Posterior cingulate gyrus (tissue), 11 donors: ENCODE measurements at regions not wholly inside any gene's neighbourhood (a gene's known extent, or its start where the extent isn't known, plus 50 kb on each side); places are given as distances from the start of the nearest gene placed in this dataset.
"Not testable (repeated sequence)": the region's sequence is repeated elsewhere in the genome, so short reads cannot be mapped to it uniquely, and the experiment has no call there.

ENCODE experiments used
- DNase-seq, 10 donors: peaks; one replicate each; pipeline versions ENCODE4 v3.0.0 to v3.0.0-alpha.2; 2020 to 2021; ENCODE audit warnings: mixed read lengths in 3 of 10
- intact Hi-C: fragments of 100-400 bp; cut with DNase I; formaldehyde crosslinking; loops from one replicate; pipeline ENCODE4 v1.15.1; 2023

DNA sequence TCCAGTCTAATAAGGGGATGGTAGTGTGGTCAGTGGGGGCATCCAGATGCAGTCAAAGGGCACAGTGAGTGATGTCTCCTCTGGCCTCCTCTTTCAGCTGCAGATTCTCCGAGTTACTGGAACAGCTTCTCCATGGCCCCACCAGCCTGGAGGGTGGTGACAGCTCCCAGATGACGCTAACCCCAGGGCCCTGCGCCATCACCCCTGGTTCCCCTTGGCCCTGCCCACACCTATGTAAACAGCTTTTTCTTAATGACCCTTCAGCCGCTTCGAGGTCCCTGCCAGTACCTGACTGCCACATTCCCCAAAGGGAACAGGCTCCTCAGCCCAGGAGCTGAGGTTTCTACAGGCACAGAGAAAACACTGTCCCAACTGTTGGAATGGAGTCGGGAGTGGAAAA is 235.0 kb downstream of the POTED start:
- intact Hi-C loops, result not testable (repeated sequence)
- DNase-seq, result peak in 1 of 10 donors; percentile 71

- intact Hi-C loops, DNase-seq: not testable (repeated sequence)
Observed at GRCh38 chr21:13843081-13843480, 233.5 kb downstream of the POTED start.

- intact Hi-C loops, result not testable (repeated sequence)
- peak in 2 of 10 donors; percentile 70 to 83 for DNase-seq
Observed at GRCh38 chr21:13827666-13828065, 218.1 kb downstream of the POTED start.

GRCh38 chr21:13827201-13827600 is 217.6 kb downstream of the POTED start:
- DNase-seq, result peak in 1 of 10 donors; percentile 83
- intact Hi-C loops, result no loop called here

DNA sequence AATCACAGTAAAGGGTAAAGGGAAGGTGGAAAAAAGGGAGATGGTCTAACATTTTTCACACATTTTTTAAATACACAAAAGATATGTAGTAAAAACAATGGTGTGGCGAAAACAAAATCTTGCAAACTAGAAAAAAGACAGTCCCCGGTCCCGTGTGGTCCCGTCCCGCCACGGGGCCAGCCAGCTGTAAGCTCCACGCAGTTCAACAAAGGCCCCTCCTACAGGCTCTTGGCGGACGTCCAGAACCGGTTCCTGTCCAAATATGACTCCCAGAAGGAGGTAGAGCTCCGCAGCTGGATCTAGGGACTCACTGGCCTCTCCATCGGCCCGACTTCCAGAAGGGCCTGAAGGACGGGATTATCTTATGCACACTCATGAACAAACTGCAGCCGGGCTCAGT is 216.9 kb downstream of the POTED start:
- intact Hi-C loops, result not testable (repeated sequence)
- peak in 1 of 10 donors; percentile 79 for DNase-seq

DNA sequence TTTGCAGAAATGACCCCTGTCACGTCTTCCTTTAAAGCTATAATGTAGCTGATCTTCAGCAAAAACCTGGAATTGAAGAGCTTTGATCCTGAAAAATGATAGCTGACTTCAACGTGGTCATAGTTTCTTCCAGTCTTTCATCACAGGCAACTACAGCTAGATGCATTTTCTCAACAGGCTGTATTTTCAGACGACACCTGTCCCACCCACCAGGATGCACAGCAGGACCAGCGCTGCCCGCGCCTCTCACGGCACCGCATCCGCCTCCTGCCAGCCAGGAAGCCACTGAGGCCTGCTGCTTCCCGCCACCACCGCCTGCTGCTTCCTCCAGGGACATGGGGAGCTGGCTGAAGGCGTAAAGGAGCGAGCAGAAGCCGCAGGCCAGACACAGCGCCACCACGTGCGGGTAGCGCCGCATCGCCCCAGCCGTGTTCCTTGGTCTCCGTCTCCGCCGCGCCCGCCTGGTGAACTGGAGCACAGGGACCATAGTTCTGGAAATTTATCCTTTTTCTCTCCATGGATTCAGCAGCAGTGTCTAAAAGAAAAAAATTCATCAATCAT is 215.7 kb downstream of the POTED start:
- intact Hi-C loops, result not testable (repeated sequence)

DNA sequence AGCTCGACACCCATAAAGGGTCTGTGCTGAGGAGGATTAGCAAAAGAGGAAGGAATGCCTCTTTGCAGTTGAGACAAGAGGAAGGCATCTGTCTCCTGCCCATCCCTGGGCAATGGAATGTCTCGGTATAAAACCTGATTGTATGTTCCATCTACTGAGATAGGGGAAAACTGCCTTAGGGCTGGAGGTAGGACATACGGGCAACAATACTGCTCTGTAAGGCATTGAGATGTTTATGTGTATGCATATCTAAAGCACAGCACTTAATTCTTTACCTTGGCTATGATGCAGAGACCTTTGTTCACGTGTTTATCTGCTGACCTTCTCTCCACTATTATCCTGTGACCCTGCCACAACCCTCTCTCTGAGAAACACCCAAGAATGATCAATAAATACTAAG is 210.7 kb downstream of the POTED start:
- not testable (repeated sequence) for DNase-seq

More for the DNA sequence above, 215.7 kb downstream of the POTED start:
- DNase-seq, result not testable (repeated sequence)

GRCh38 chr21:13812191-13812590 is 202.6 kb downstream of the POTED start:
- intact Hi-C loops, DNase-seq: not testable (repeated sequence)

More for the DNA sequence above, 210.7 kb downstream of the POTED start:
- intact Hi-C loops, result not testable (repeated sequence)

DNA sequence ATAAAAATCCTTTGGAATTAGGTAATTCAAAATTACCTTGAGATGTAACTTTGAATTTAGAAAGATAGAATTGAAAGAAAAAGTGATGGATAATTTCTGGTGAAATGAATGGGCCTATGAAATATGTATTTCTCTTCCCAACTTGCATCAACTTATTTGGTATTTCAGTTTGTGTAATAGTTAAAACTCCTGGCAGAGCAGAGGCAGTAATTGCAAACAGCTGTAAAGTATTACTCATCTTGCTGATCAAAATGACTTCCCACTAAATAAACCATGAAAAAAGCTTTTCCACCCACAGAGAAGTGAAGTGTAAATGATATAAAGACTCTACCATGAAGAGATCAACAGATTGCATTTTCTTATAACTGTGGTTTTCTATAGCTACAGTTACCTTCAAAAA is 201.0 kb downstream of the POTED start:
- intact Hi-C loops, DNase-seq: not testable (repeated sequence)

- intact Hi-C loops, DNase-seq: not testable (repeated sequence)
Observed at GRCh38 chr21:13806444-13806843, 196.9 kb downstream of the POTED start.

DNA sequence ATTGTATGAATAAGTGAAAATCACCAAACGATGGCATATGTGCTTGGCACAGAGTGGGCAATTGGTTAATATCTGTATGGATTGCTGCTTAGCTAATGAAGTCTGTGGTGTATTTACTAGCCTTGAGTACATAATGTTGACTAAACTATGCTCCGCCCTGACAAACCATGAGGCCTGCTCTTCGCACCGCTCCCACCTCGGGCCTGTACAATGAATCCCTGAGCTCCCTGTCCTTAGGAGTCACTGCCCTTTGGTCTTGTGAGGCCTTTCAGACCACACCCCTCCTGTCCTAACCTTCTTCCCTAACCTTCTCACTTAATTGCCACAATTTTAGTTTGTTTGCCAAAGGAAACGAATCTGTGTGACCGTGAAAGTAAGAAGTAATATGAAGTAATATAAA is 193.2 kb downstream of the POTED start:
- DNase-seq, intact Hi-C loops: not testable (repeated sequence)
